ENCODE measurements at regions not wholly inside any gene's neighbourhood (a gene's known extent, or its start where the extent isn't known, plus 50 kb on each side); places are given as distances from the start of the nearest gene placed in this dataset.

DNA sequence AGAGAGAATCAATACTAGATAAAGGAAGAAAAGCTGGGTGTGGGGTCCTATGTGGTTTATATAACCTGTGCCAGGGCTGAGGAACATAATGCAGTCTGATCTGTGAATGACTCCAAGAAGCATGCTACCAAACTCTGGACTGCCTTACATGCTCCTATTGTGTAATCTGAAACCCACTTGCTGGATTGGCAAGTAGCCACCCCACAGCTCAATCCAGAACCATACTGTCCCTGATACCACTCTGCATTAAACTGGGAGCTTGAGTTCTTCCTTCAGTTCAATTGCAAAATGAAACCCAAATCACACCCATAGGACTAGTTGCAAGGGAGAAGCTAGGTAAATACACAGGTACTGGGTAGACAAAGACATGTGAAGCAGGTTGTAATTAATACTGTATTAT is 115.4 kb upstream of the NEGR1 start:
- Histone ChIP-seq H3K4me3 (ENCODE audit: low read depth, low read length, poor library complexity, severe bottlenecking) (no peak overlapping the region), H3K9me3 (ENCODE audit: low read length) (no peaks in the 10 kb centered on the region), H3K4me2 (ENCODE audit: low read length) (no peak overlapping the region), H3K9me2 (ENCODE audit: low read depth, low read length) (no peaks in the 10 kb centered on the region), H4K20me1 (ENCODE audit: insufficient read depth, low read length) (no peaks in the 10 kb centered on the region), H3K79me2 (ENCODE audit: insufficient read depth, low read length) (no peaks in the 10 kb centered on the region), H3K4me1 (ENCODE audit: insufficient read depth, low read length, severe bottlenecking) (no peaks in the 10 kb centered on the region), H3F3A (ENCODE audit: insufficient read depth, low read length) (no peaks in the 10 kb centered on the region), H3K36me3 (ENCODE audit: insufficient read depth, low read length) (no peaks in the 10 kb centered on the region), H3K9ac (ENCODE audit: low read length) (no peak overlapping the region), H2AFZ (ENCODE audit: low read length) (no peak overlapping the region), H3K27me3 (ENCODE audit: insufficient read depth, low read length) (no peaks in the 10 kb centered on the region), H3K27ac (ENCODE audit: low read depth, low read length, poor library complexity, severe bottlenecking) (no peak overlapping the region)
- no peak for TF ChIP-seq EZH2 (IDR thresholded peaks at IDR 0.05; ENCODE audit: borderline replicate concordance, low read length)
- TF ChIP-seq, protein P1, sequence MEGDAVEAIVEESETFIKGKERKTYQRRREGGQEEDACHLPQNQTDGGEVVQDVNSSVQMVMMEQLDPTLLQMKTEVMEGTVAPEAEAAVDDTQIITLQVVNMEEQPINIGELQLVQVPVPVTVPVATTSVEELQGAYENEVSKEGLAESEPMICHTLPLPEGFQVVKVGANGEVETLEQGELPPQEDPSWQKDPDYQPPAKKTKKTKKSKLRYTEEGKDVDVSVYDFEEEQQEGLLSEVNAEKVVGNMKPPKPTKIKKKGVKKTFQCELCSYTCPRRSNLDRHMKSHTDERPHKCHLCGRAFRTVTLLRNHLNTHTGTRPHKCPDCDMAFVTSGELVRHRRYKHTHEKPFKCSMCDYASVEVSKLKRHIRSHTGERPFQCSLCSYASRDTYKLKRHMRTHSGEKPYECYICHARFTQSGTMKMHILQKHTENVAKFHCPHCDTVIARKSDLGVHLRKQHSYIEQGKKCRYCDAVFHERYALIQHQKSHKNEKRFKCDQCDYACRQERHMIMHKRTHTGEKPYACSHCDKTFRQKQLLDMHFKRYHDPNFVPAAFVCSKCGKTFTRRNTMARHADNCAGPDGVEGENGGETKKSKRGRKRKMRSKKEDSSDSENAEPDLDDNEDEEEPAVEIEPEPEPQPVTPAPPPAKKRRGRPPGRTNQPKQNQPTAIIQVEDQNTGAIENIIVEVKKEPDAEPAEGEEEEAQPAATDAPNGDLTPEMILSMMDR (IDR thresholded peaks at IDR 0.05; ENCODE audit: low read length), result no peak

DNA sequence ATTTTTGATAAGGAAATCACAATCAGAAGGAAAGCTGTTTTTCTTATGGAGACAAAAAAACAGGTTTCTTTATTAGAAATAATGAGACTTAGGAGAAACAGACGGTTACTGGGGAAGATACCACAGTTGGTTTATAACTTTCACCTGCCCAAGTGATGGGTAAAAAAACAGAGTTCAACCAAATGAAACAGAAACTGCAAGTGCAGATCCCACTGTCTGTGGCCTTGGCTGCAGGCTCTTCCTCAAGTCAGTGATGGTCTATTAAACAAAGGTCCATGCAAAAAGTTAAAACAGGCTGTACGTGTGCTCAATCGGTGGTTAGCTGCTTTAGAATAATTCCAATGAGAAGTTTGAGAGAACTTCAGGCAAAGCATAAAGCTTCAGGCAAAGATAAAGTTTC is 112.1 kb upstream of the NEGR1 start:
- no peak overlapping the region for H3K9ac ChIP-seq (ENCODE audit: low read length)
- H3K4me2 ChIP-seq (ENCODE audit: low read length), result no peak overlapping the region
- no peaks in the 10 kb centered on the region for H3K79me2 ChIP-seq (ENCODE audit: insufficient read depth, low read length)
- no peaks in the 10 kb centered on the region for H3K36me3 ChIP-seq (ENCODE audit: insufficient read depth, low read length)
- H3K27me3 ChIP-seq (ENCODE audit: insufficient read depth, low read length), result no peaks in the 10 kb centered on the region
- H4K20me1 ChIP-seq (ENCODE audit: insufficient read depth, low read length), result no peaks in the 10 kb centered on the region
- H3F3A ChIP-seq (ENCODE audit: insufficient read depth, low read length), result no peaks in the 10 kb centered on the region
- H3K4me1 ChIP-seq (ENCODE audit: insufficient read depth, low read length, severe bottlenecking), result no peaks in the 10 kb centered on the region
- H3K27ac ChIP-seq (ENCODE audit: low read depth, low read length, poor library complexity, severe bottlenecking), result no peak overlapping the region
- H2AFZ ChIP-seq (ENCODE audit: low read length), result no peak overlapping the region
- TF ChIP-seq EZH2 (IDR thresholded peaks at IDR 0.05; ENCODE audit: borderline replicate concordance, low read length), result no peak
- TF ChIP-seq, protein P1 (IDR thresholded peaks at IDR 0.05; ENCODE audit: low read length), result no peak
- no peaks in the 10 kb centered on the region for H3K9me3 ChIP-seq (ENCODE audit: low read length)
- H3K9me2 ChIP-seq (ENCODE audit: low read depth, low read length), result no peaks in the 10 kb centered on the region
- no peak overlapping the region for H3K4me3 ChIP-seq (ENCODE audit: low read depth, low read length, poor library complexity, severe bottlenecking)

DNA sequence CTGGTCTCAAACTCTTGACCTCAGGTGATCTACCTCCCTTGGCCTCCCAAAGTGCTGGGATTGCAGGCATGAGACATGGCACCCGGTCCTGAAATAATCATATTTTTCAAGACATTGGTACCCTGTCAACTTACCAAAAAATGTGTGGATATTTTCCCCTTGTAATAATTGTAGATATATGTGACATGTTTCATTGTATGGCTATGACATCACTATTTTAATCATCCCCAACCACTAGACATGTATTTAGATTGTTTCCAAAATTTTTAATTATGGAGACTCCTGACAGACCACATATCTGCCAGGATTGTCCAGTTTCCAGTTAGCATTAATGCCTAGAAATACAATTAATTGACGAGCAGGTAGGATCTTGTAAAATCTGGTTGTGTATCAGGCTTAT is 96.7 kb upstream of the NEGR1 start:
- H3K4me2 ChIP-seq (ENCODE audit: low read length), result no peak overlapping the region
- TF ChIP-seq EZH2 (IDR thresholded peaks at IDR 0.05; ENCODE audit: borderline replicate concordance, low read length), result no peak
- TF ChIP-seq, protein P1 (IDR thresholded peaks at IDR 0.05; ENCODE audit: low read length), result no peak
- no peak overlapping the region for H3K27ac ChIP-seq (ENCODE audit: low read depth, low read length, poor library complexity, severe bottlenecking)

More for the DNA sequence above, 96.7 kb upstream of the NEGR1 start:
- H3K79me2 ChIP-seq (ENCODE audit: insufficient read depth, low read length), result no peaks in the 10 kb centered on the region
- H3K27me3 ChIP-seq (ENCODE audit: insufficient read depth, low read length), result no peaks in the 10 kb centered on the region
- H3K9me3 ChIP-seq (ENCODE audit: low read length), result no peaks in the 10 kb centered on the region
- H4K20me1 ChIP-seq (ENCODE audit: insufficient read depth, low read length), result no peaks in the 10 kb centered on the region
- H3F3A ChIP-seq (ENCODE audit: insufficient read depth, low read length), result no peaks in the 10 kb centered on the region
- H3K9me2 ChIP-seq (ENCODE audit: low read depth, low read length), result no peaks in the 10 kb centered on the region
- H3K36me3 ChIP-seq (ENCODE audit: insufficient read depth, low read length), result no peaks in the 10 kb centered on the region
- H2AFZ ChIP-seq (ENCODE audit: low read length), result no peak overlapping the region
- no peak overlapping the region for H3K4me3 ChIP-seq (ENCODE audit: low read depth, low read length, poor library complexity, severe bottlenecking)
- H3K4me1 ChIP-seq (ENCODE audit: insufficient read depth, low read length, severe bottlenecking), result no peaks in the 10 kb centered on the region
- no peak overlapping the region for H3K9ac ChIP-seq (ENCODE audit: low read length)

Measured in OCI-LY1 (cell line).